Fibroblast of lung (primary cell): ENCODE measurements at regions not wholly inside any gene's neighbourhood (a gene's known extent, or its start where the extent isn't known, plus 50 kb on each side); places are given as distances from the start of the nearest gene placed in this dataset.

Experiments used
- EZH2 ChIP-seq: IDR thresholded peaks from 2 replicates; pipeline ENCODE4 v1.5.1; 2012; ENCODE audit warnings: low read length, control low read depth, mild to moderate bottlenecking; ENCODE audit errors: missing control alignments
- TF ChIP-seq, protein P1 (sequence below), 2 donors: IDR thresholded peaks in 1 of 2; conservative IDR thresholded peaks in 1 of 2; 1 replicate in 1 of 2; 2 replicates in 1 of 2; pipeline ENCODE4 v1.5.1; 2011 to 2012; ENCODE audit warnings: low read length in 2 of 2, control low read depth in 1 of 2, inconsistent platforms in 1 of 2, low read depth in 1 of 2, mild to moderate bottlenecking in 1 of 2

DNA sequence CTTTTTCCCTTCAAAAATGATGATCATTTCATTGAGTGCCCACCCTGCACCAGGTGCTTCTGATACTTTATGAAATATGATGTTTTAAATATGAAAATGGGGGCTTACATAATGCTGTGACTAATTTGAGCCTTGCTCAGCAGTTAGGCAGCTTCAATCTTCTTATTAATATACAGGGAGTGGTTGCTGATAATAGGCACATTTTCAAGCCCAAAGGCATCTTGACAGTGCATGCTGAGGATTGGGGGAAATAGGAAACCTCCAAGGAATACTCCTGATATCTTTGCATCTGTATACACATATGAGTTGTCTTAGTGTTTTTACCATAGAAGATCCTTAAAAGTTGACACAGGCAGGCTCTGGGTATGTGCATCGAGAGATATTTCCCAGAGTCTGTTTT, 262.3 kb upstream of the SASH1 start:
- TF ChIP-seq, protein P1, sequence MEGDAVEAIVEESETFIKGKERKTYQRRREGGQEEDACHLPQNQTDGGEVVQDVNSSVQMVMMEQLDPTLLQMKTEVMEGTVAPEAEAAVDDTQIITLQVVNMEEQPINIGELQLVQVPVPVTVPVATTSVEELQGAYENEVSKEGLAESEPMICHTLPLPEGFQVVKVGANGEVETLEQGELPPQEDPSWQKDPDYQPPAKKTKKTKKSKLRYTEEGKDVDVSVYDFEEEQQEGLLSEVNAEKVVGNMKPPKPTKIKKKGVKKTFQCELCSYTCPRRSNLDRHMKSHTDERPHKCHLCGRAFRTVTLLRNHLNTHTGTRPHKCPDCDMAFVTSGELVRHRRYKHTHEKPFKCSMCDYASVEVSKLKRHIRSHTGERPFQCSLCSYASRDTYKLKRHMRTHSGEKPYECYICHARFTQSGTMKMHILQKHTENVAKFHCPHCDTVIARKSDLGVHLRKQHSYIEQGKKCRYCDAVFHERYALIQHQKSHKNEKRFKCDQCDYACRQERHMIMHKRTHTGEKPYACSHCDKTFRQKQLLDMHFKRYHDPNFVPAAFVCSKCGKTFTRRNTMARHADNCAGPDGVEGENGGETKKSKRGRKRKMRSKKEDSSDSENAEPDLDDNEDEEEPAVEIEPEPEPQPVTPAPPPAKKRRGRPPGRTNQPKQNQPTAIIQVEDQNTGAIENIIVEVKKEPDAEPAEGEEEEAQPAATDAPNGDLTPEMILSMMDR (conservative IDR thresholded peaks at IDR 0.05 in 1 of 2, IDR thresholded peaks at IDR 0.05 in 1 of 2; ENCODE audit: low read depth in 1 of 2, low read length in 2 of 2): no peak
- no peak for TF ChIP-seq EZH2
